ENCODE measurements at regions not wholly inside any gene's neighbourhood (a gene's known extent, or its start where the extent isn't known, plus 50 kb on each side); places are given as distances from the start of the nearest gene placed in this dataset.

DNA sequence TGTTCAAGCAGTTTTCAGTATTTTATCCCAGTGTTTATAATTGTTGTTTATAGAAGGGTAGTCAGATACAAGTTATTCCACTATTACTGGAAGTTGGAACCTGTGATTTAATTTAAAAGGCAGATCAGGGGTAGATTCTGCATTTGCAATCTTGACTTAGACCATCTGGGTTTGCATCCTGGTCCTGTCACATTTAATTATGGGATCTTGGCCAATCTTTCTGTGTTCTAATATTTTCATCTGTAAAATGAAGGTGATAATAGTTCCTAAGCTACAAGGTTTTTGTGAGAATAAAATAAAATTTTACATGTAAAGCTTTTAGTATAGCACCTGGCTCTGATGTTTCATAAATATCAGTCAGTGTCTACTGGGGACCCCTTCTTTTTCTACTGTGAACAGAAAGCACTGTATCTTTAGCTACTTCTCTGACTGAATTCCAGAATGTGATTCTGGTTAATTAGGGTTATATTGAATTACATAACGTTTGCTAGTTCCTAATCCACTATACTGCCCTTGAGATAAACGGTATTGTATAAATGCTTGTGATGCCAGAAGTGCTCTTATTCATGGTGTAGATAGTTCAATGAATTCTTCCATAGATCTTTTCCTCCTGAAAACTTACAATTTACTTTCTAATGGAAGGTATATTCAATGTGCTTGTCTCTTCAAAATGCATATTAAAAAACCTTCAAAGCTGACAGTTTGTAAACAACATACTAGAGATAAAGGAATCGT, 131.0 kb downstream of the KCNK1 start:
- H2AFZ ChIP-seq (ENCODE audit: control insufficient read depth, low read depth, low read length), result no peak overlapping the region
- H3K9ac ChIP-seq (ENCODE audit: control insufficient read depth, insufficient read depth, low read length), result no peak overlapping the region
- ChIA-PET SMC1A (ENCODE audit: uncharacterized antibody, unreplicated experiment) (interaction anchor here (1.3 kb wide), 1 partner anchor 37 kb away, joined by 3 read pairs; no protein-coding TSS in a partner anchor), CTCF (interaction anchor here (0.6 to 0.9 kb wide), 2 partner anchors 13 to 304 kb away, joined by 3 to 4 read pairs; no protein-coding TSS in a partner anchor), POLR2A (no interaction called here), RAD21 (ENCODE audit: unreplicated experiment) (no interaction called here)
- H3K27me3 ChIP-seq (replicated peaks in 1 of 2; ENCODE audit: control insufficient read depth in 2 of 2, insufficient read depth in 2 of 2, low read length in 1 of 2), result no peaks in the 10 kb centered on the region; a peak in 1 of 4 replicates
- in situ Hi-C loops (cut with MboI), result no loop called here
- H3K36me3 ChIP-seq (ENCODE audit: control insufficient read depth in 2 of 2, insufficient read depth in 2 of 2, low read length in 1 of 2), result no peaks in the 10 kb centered on the region
- no peak overlapping the region for H3K4me3 ChIP-seq
- no peaks in the 10 kb centered on the region for H3K79me2 ChIP-seq (ENCODE audit: control insufficient read depth, insufficient read depth, low read length)
- H4K20me1 ChIP-seq (ENCODE audit: control insufficient read depth, insufficient read depth), result no peaks in the 10 kb centered on the region
- H3K4me2 ChIP-seq (ENCODE audit: control insufficient read depth, insufficient read depth), result no peak overlapping the region
- WGBS (ENCODE audit: insufficient coverage, insufficient replicate concordance, low lambda C conversion rate, missing lambda C conversion rate), result 4% methylated on average over 3 of the region's 3 CpGs
- FAIRE-seq, result no peak
- no peak overlapping the region for H3K27ac ChIP-seq (ENCODE audit: control insufficient read depth, insufficient read depth)
- no peaks in the 10 kb centered on the region for H3K4me1 ChIP-seq (ENCODE audit: control insufficient read depth, insufficient read depth, low read length)
- no TSS peak for BruUV-seq (replicated peaks)
- no peaks in the 10 kb centered on the region for H3K9me3 ChIP-seq (replicated peaks; ENCODE audit: control insufficient read depth, insufficient read depth, low read length)
- DNase-seq (ENCODE audit: low read depth, low spot score), result no peak
- no peak for ATAC-seq
- intact Hi-C loops (cut with micrococcal nuclease; ENCODE audit: unreplicated experiment), result no loop called here
- TF ChIP-seq, protein P1, sequence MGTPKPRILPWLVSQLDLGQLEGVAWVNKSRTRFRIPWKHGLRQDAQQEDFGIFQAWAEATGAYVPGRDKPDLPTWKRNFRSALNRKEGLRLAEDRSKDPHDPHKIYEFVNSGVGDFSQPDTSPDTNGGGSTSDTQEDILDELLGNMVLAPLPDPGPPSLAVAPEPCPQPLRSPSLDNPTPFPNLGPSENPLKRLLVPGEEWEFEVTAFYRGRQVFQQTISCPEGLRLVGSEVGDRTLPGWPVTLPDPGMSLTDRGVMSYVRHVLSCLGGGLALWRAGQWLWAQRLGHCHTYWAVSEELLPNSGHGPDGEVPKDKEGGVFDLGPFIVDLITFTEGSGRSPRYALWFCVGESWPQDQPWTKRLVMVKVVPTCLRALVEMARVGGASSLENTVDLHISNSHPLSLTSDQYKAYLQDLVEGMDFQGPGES (IDR thresholded peaks at IDR 0.05), result no peak
- TF ChIP-seq TCF12 (IDR thresholded peaks at IDR 0.05; ENCODE audit: low read depth, low read length), result no peak
- TF ChIP-seq, protein P2, sequence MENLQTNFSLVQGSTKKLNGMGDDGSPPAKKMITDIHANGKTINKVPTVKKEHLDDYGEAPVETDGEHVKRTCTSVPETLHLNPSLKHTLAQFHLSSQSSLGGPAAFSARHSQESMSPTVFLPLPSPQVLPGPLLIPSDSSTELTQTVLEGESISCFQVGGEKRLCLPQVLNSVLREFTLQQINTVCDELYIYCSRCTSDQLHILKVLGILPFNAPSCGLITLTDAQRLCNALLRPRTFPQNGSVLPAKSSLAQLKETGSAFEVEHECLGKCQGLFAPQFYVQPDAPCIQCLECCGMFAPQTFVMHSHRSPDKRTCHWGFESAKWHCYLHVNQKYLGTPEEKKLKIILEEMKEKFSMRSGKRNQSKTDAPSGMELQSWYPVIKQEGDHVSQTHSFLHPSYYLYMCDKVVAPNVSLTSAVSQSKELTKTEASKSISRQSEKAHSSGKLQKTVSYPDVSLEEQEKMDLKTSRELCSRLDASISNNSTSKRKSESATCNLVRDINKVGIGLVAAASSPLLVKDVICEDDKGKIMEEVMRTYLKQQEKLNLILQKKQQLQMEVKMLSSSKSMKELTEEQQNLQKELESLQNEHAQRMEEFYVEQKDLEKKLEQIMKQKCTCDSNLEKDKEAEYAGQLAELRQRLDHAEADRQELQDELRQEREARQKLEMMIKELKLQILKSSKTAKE (IDR thresholded peaks at IDR 0.05; ENCODE audit: low read depth, poor library complexity, severe bottlenecking), result no peak
- TF ChIP-seq EP300 (IDR thresholded peaks at IDR 0.05; ENCODE audit: borderline replicate concordance in 1 of 2, control insufficient read depth in 1 of 2, low read depth in 2 of 2, low read length in 2 of 2), result no peak
- TF ChIP-seq BACH1 (IDR thresholded peaks at IDR 0.05; ENCODE audit: borderline replicate concordance), result no peak
- TF ChIP-seq, protein P3, sequence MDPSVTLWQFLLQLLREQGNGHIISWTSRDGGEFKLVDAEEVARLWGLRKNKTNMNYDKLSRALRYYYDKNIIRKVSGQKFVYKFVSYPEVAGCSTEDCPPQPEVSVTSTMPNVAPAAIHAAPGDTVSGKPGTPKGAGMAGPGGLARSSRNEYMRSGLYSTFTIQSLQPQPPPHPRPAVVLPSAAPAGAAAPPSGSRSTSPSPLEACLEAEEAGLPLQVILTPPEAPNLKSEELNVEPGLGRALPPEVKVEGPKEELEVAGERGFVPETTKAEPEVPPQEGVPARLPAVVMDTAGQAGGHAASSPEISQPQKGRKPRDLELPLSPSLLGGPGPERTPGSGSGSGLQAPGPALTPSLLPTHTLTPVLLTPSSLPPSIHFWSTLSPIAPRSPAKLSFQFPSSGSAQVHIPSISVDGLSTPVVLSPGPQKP (IDR thresholded peaks at IDR 0.05; ENCODE audit: low read depth, low read length), result no peak
- TF ChIP-seq MYB (IDR thresholded peaks at IDR 0.05; ENCODE audit: borderline replicate concordance, low read depth, low read length), result no peak
- no peak for TF ChIP-seq CREB1 (IDR thresholded peaks at IDR 0.05; ENCODE audit: low read depth)
- TF ChIP-seq TCF3 (IDR thresholded peaks at IDR 0.05; ENCODE audit: borderline replicate concordance, insufficient read depth, low read depth, low read length), result no peak
- no peak for TF ChIP-seq ZSCAN29 (IDR thresholded peaks at IDR 0.05)
- no peak for TF ChIP-seq PML (IDR thresholded peaks at IDR 0.05; ENCODE audit: low read length)
- TF ChIP-seq EED (IDR thresholded peaks at IDR 0.05; ENCODE audit: low read depth), result no peak
- no peak for TF ChIP-seq RCOR1 (conservative IDR thresholded peaks at IDR 0.05; ENCODE audit: low read depth, low read length)
- no peak for TF ChIP-seq SPI1 (IDR thresholded peaks at IDR 0.05; ENCODE audit: borderline replicate concordance, insufficient read depth, low read depth, low read length)
- TF ChIP-seq ZNF217 (IDR thresholded peaks at IDR 0.05), result no peak
- TF ChIP-seq, protein P4, sequence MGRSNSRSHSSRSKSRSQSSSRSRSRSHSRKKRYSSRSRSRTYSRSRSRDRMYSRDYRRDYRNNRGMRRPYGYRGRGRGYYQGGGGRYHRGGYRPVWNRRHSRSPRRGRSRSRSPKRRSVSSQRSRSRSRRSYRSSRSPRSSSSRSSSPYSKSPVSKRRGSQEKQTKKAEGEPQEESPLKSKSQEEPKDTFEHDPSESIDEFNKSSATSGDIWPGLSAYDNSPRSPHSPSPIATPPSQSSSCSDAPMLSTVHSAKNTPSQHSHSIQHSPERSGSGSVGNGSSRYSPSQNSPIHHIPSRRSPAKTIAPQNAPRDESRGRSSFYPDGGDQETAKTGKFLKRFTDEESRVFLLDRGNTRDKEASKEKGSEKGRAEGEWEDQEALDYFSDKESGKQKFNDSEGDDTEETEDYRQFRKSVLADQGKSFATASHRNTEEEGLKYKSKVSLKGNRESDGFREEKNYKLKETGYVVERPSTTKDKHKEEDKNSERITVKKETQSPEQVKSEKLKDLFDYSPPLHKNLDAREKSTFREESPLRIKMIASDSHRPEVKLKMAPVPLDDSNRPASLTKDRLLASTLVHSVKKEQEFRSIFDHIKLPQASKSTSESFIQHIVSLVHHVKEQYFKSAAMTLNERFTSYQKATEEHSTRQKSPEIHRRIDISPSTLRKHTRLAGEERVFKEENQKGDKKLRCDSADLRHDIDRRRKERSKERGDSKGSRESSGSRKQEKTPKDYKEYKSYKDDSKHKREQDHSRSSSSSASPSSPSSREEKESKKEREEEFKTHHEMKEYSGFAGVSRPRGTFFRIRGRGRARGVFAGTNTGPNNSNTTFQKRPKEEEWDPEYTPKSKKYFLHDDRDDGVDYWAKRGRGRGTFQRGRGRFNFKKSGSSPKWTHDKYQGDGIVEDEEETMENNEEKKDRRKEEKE (IDR thresholded peaks at IDR 0.05), result no peak
- TF ChIP-seq SRF (IDR thresholded peaks at IDR 0.05; ENCODE audit: low read depth in 2 of 2, low read length in 2 of 2), result no peak

Measured in GM12878 (cell line).